Heart left ventricle (tissue), 13 donors: ENCODE measurements at regions not wholly inside any gene's neighbourhood (a gene's known extent, or its start where the extent isn't known, plus 50 kb on each side); places are given as distances from the start of the nearest gene placed in this dataset.

ENCODE experiments used
- CTCF ChIP-seq, 12 donors: fragments of 200-600 bp; sonication (generic) in 4 of 12; IDR thresholded peaks; one replicate each; pipeline versions ENCODE4 v1.5.0 to v1.8.0; 2018 to 2022; ENCODE audit warnings: antibody characterized with exemption in 12 of 12, mild to moderate bottlenecking in 5 of 12
- POLR2A ChIP-seq, 2 donors: fragments of 450-650 bp; IDR thresholded peaks; one replicate each; pipeline ENCODE4 v1.6.1; 2017; ENCODE audit warnings: antibody characterized with exemption in 2 of 2, mild to moderate bottlenecking in 2 of 2, moderate library complexity in 2 of 2
- donor health status: ischemic (EF 13 %, LVEDD 7.1; RV severe dilation, severe dysfunction).
- donor health status: DM: no; HTN: yes; CAD: no.
- donor health status: DM: no; HTN: no; CAD: no.
- donor health status: ischemic (EF 25% LVEDD 6.9; RV normal size, moderate dysfunction).
- donor health status: ischemic (EF 25% LVEDD 5.7; RV mildly dilated, moderate dysfunction).
- donor health status: ischemic (EF 35%, LVEDD 5.7; RV mildly dilated, moderate dysfunction).
- donor health status: nonischemic (EF 11% LVEDD 7.7; RV severe dilation, severe dysfunction).
- donor health status: DM: yes; HTN: yes; CAD: no.
- donor health status: PGD.
- donor health status: ischemic (EF 29% LVEDD 5.4; RV normal size, mild dysfunction).
- donor health status: nonischemic (EF 23%, LVEDD 6.1; RV moderate dilation, normal function).

DNA sequence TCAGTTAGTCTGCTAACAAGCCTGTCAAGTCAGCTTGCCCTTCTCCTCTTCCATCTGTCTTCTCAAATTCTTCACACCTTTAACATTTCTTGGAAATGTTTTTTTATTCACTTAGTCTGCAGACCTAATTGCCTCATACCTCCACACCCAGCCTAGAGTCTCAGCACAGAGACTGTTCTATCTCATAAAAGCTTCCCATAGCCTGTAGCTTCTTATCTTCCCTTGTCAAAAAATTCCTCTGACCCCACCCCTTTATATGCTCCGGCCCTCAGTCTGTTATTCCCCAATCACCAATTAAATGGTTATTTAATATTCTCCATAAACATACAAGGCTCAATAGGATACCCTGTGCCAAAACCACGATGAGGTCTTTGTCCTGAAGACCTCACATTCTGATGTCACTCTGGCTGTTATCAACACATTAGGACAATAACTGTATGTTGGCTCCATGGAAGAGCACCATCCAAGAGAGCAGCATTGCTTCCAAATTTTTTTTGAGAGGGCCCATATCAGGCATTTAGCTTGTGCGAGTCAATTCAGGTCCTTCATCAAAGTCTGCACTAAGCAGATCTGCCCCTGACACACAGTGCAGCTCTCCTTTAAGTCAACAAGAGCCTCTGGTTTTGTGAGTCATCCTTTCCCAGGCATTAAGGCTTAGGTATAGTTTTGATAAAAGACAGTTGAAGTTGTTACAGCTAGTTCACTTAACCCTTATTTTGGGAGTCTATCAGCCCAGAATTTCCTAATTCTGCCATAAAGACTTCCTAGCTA lies 83.2 kb upstream of the TBX18 start:
- TF ChIP-seq POLR2A (IDR thresholded peaks at IDR 0.05) (no peak), CTCF (IDR thresholded peaks at IDR 0.05) (no peak)
